ENCODE measurements at regions not wholly inside any gene's neighbourhood (a gene's known extent, or its start where the extent isn't known, plus 50 kb on each side); places are given as distances from the start of the nearest gene placed in this dataset.

DNA sequence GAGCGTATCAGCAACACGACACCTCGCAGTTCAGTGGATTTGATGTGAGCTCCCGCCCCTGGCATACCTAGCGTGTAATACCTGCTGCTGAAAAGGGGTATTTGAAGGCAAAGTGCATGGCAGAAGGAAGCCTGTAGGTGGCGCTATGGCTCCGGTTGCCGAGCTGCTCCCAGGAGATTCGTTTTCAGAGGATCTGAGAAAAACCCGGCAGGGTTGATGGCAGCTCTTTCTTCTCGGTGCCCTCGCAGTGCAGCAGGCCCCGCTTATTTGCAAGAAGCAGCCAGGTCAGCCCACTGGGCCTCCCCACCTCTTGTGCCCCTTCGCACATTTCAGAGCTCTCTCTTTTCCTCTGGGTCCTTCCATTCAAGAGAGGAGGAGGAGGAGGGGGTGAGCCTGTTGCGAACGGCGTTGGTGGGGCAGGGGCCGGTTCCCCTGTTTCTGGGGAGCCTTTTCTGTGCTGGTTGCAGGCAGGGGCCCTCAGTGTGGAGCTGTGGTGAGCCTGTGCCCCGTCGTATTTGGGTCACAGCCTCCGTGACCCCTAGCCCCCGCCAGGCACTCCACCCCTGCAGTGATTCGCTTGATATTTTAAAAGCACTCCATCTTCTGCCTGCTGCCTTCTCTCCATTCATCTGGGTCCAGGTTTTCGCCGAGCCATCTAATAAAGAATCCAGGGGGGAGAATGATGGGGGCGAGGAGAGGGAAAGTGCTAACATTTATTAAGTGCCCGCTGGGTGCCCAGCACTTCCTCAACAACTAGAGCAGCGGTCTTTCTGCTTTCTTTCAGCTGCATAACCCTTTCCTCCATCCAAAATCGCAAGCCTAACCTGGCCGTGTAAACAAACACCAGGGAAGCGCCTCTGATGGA, 85.3 kb upstream of the SYT13 start:
- peak; percentile 65 to 89 (median 83) for TF ChIP-seq CTCF (IDR thresholded peaks at IDR 0.05)
- intact Hi-C loops (cut with DNase I) = loop anchor here (2.0 kb wide), 2 partner anchors 283 to 401 kb away; no protein-coding TSS in a partner anchor
- no peaks in the 10 kb centered on the region for H3K36me3 ChIP-seq
- H3K9me3 ChIP-seq = no peaks in the 10 kb centered on the region
- no peaks in the 10 kb centered on the region for H3K27me3 ChIP-seq
- H3K4me3 ChIP-seq = no peak overlapping the region
- peak in 1 of 2 donors; percentile 74 for DNase-seq (ENCODE audit: low spot score in 2 of 2)
- H3K4me1 ChIP-seq = no peaks in the 10 kb centered on the region
- H3K27ac ChIP-seq = no peak overlapping the region

GRCh38 chr11:45369313-45369712, 83.2 kb upstream of the SYT13 start:
- no peak for TF ChIP-seq CTCF (IDR thresholded peaks at IDR 0.05)

DNA sequence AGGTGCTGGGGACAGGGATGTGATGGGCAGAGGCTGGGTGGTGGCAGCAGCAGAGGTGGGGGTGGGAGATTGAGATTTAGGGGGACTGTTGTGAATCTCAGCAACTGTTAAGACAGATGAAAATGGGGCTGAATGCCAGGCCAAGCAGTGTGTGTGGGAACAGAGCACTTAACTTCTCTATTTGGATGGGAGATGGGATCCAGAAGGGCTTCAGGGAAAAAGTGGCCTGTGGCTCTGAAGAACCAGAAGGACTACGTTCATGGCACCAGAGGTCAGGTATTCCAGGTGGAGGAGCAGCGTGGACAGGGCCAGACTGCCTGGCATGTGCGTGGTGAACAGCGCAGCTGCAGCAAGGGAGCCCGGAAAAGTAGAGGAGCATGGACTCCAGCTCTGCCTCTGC, 82.6 kb upstream of the SYT13 start:
- no peak overlapping the region for H3K4me3 ChIP-seq
- no peaks in the 10 kb centered on the region for H3K27me3 ChIP-seq
- H3K36me3 ChIP-seq = no peaks in the 10 kb centered on the region
- no peak for DNase-seq (ENCODE audit: low spot score in 2 of 2)
- no peaks in the 10 kb centered on the region for H3K9me3 ChIP-seq
- no peak for TF ChIP-seq CTCF (IDR thresholded peaks at IDR 0.05)
- H3K27ac ChIP-seq = no peak overlapping the region
- no peaks in the 10 kb centered on the region for H3K4me1 ChIP-seq
- intact Hi-C loops (cut with DNase I) = no loop called here

More at GRCh38 chr11:45369313-45369712, 83.2 kb upstream of the SYT13 start:
- intact Hi-C loops (cut with DNase I) = no loop called here
- H3K27me3 ChIP-seq = no peaks in the 10 kb centered on the region
- H3K4me1 ChIP-seq = no peaks in the 10 kb centered on the region
- H3K4me3 ChIP-seq = no peak overlapping the region
- H3K27ac ChIP-seq = no peak overlapping the region
- no peak for DNase-seq (ENCODE audit: low spot score in 2 of 2)
- H3K9me3 ChIP-seq = no peaks in the 10 kb centered on the region
- no peaks in the 10 kb centered on the region for H3K36me3 ChIP-seq

- Histone ChIP-seq H3K9me3 (no peaks in the 10 kb centered on the region), H3K27me3 (no peaks in the 10 kb centered on the region), H3K4me1 (no peaks in the 10 kb centered on the region), H3K27ac (peak overlapping the region; percentile 13 to 44), H3K36me3 (no peaks in the 10 kb centered on the region), H3K4me3 (no peak overlapping the region)
- no peak for DNase-seq (ENCODE audit: low spot score in 2 of 2)
- TF ChIP-seq CTCF (IDR thresholded peaks at IDR 0.05) = no peak
- intact Hi-C loops (cut with DNase I) = no loop called here
Measured at GRCh38 chr11:45366619-45367190, 80.6 kb upstream of the SYT13 start.

GRCh38 chr11:45365961-45366618, 79.9 kb upstream of the SYT13 start:
- no peak for DNase-seq (ENCODE audit: low spot score in 2 of 2)
- peak overlapping the region; percentile 13 to 44 for H3K27ac ChIP-seq
- H3K36me3 ChIP-seq = no peaks in the 10 kb centered on the region
- no peaks in the 10 kb centered on the region for H3K9me3 ChIP-seq
- intact Hi-C loops (cut with DNase I) = no loop called here
- no peaks in the 10 kb centered on the region for H3K4me1 ChIP-seq
- TF ChIP-seq CTCF (IDR thresholded peaks at IDR 0.05) = no peak
- H3K27me3 ChIP-seq = no peaks in the 10 kb centered on the region
- H3K4me3 ChIP-seq = no peak overlapping the region

All from ascending aorta (tissue), 2 donors.